Gastrocnemius medialis (tissue), 4 donors: ENCODE measurements at regions not wholly inside any gene's neighbourhood (a gene's known extent, or its start where the extent isn't known, plus 50 kb on each side); places are given as distances from the start of the nearest gene placed in this dataset.

Experiments
- CTCF ChIP-seq, 5 experiments: fragments of 450-650 bp in 3 of 5; fragments of 200-600 bp in 2 of 5; sonication (generic) in 2 of 5; IDR thresholded peaks in 4 of 5; conservative IDR thresholded peaks in 1 of 5; 1 replicate in 4 of 5; 2 replicates in 1 of 5; pipeline ENCODE4 v1.5.1; 2016 to 2019; ENCODE audit warnings: antibody characterized with exemption in 5 of 5, mild to moderate bottlenecking in 3 of 5, moderate library complexity in 3 of 5
- POLR2A ChIP-seq, 2 donors: fragments of 450-650 bp; IDR thresholded peaks; one replicate each; pipeline ENCODE4 v1.6.1; 2017; ENCODE audit warnings: antibody characterized with exemption in 2 of 2, mild to moderate bottlenecking in 2 of 2, moderate library complexity in 2 of 2

- TF ChIP-seq POLR2A (IDR thresholded peaks at IDR 0.05) (no peak), CTCF (IDR thresholded peaks at IDR 0.05 in 4 of 5, conservative IDR thresholded peaks at IDR 0.05 in 1 of 5) (no peak)
These were observed 1150.1 kb downstream of the BRD1 start for GRCh38 chr22:48677621-48678020.
